GM12878 (cell line): ENCODE measurements at regions not wholly inside any gene's neighbourhood (a gene's known extent, or its start where the extent isn't known, plus 50 kb on each side); places are given as distances from the start of the nearest gene placed in this dataset.

Experiments
- ATAC-seq: fragments of 200-7000 bp; cut with Tn5 transposase; 3 replicates; pipeline ENCODE4 v1.9.1; 2020; ENCODE audit warnings: mild to moderate bottlenecking, moderate library complexity
- BruUV-seq: library from RNA; stranded (reverse); fragments of 400-500 nt; replicated peaks from 2 replicates; lab custom pipeline; 2021; lab: Mats Ljungman, UMichigan
- CTCF ChIA-PET: fragments of 300-600 bp; sonication (Branson Sonifier 250); formaldehyde crosslinking; extraction: SDS; loops from one replicate; lab custom pipeline; 2021; ENCODE audit warnings: inconsistent platforms; lab: Yijun Ruan, JAX
- POLR2A ChIA-PET: fragments of 350-600 bp; formaldehyde crosslinking; extraction: SDS; loops from one replicate; lab custom pipeline; 2021; ENCODE audit warnings: inconsistent platforms; lab: Charles Lee
- RAD21 ChIA-PET: fragments of 300-600 bp; sonication (Branson Sonifier 250); formaldehyde crosslinking; loops from one replicate; lab custom pipeline; 2023; ENCODE audit warnings: antibody characterized with exemption; ENCODE audit not compliant: unreplicated experiment; lab: Charles Lee
- SMC1A ChIA-PET: fragments of 300-600 bp; sonication (Branson Sonifier 250); formaldehyde crosslinking; loops from one replicate; lab custom pipeline; 2023; ENCODE audit not compliant: unreplicated experiment, uncharacterized antibody; lab: Charles Lee
- DNase-seq: peaks from one replicate; pipeline ENCODE4 v3.0.0-alpha.2; 2011; ENCODE audit warnings: low read depth, low spot score
- FAIRE-seq: peaks from 3 replicates; lab custom pipeline; 2011; peaks lifted over from hg19 to GRCh38; lab: Jason Lieb, UNC
- H2AFZ ChIP-seq: 2 replicates; pipeline ENCODE4 v1.6.0; 2011; ENCODE audit warnings: low read depth, low read length, control low read depth; ENCODE audit not compliant: control insufficient read depth
- H3K27ac ChIP-seq: 2 replicates; pipeline ENCODE4 v1.5.1; 2011; ENCODE audit warnings: control low read depth; ENCODE audit not compliant: control insufficient read depth, insufficient read depth
- H3K27me3 ChIP-seq, 2 experiments: replicated peaks in 1 of 2; 2 replicates each; pipeline versions ENCODE4 v1.6.0 to v1.6.1; 2011; ENCODE audit warnings: low read length in 1 of 2; ENCODE audit not compliant: control insufficient read depth in 2 of 2, insufficient read depth in 2 of 2
- H3K36me3 ChIP-seq, 2 experiments: 2 replicates each; pipeline ENCODE4 v1.5.1; 2011; ENCODE audit warnings: low read length in 1 of 2; ENCODE audit not compliant: control insufficient read depth in 2 of 2, insufficient read depth in 2 of 2
- H3K4me1 ChIP-seq: 2 replicates; pipeline ENCODE4 v1.6.1; 2011; ENCODE audit warnings: mild to moderate bottlenecking, low read length, moderate library complexity, mixed read lengths; ENCODE audit not compliant: control insufficient read depth, insufficient read depth
- H3K4me2 ChIP-seq: 2 replicates; pipeline ENCODE4 v1.6.0; 2011; ENCODE audit warnings: control low read depth; ENCODE audit not compliant: control insufficient read depth, insufficient read depth
- H3K4me3 ChIP-seq: fragments of 200-600 bp; sonication (generic); 2 replicates; pipeline ENCODE4 v1.5.1; 2016
- H3K79me2 ChIP-seq: 2 replicates; pipeline ENCODE4 v1.6.0; 2011; ENCODE audit warnings: low read length; ENCODE audit not compliant: control insufficient read depth, insufficient read depth
- H3K9ac ChIP-seq: 2 replicates; pipeline ENCODE4 v1.8.0; 2011; ENCODE audit warnings: low read length, control low read depth, mixed read lengths; ENCODE audit not compliant: control insufficient read depth, insufficient read depth
- H3K9me3 ChIP-seq: replicated peaks from 3 replicates; pipeline ENCODE4 v1.5.1; 2011; ENCODE audit warnings: mild to moderate bottlenecking, low read length; ENCODE audit not compliant: control insufficient read depth, insufficient read depth
- H4K20me1 ChIP-seq: 2 replicates; pipeline ENCODE4 v1.6.0; 2011; ENCODE audit not compliant: control insufficient read depth, insufficient read depth
- CBX3 ChIP-seq: fragments of 200-600 bp; sonication (generic); IDR thresholded peaks from 2 replicates; pipeline ENCODE4 v1.6.1; 2016; ENCODE audit warnings: low read depth, borderline replicate concordance
- ELK1 ChIP-seq: IDR thresholded peaks from 2 replicates; pipeline ENCODE4 v1.6.1; 2012; ENCODE audit warnings: low read depth, low read length, improper control_type of control experiment
- NR2F1 ChIP-seq: fragments of 450-650 bp; conservative IDR thresholded peaks from 2 replicates; pipeline ENCODE4 v1.6.1; 2017; ENCODE audit warnings: mild to moderate bottlenecking
- PML ChIP-seq: IDR thresholded peaks from 2 replicates; pipeline ENCODE4 v1.6.1; 2012; ENCODE audit warnings: low read length, inconsistent platforms
- POU2F2 ChIP-seq: IDR thresholded peaks from 3 replicates; pipeline ENCODE4 v1.6.1; 2011; ENCODE audit warnings: low read depth, mild to moderate bottlenecking, low read length, borderline replicate concordance
- RCOR1 ChIP-seq: conservative IDR thresholded peaks from 2 replicates; pipeline ENCODE4 v1.6.1; 2012; ENCODE audit warnings: low read depth, low read length, improper control_type of control experiment
- RELB ChIP-seq: fragments of 450-650 bp; IDR thresholded peaks from 2 replicates; pipeline ENCODE4 v1.6.1; 2017; ENCODE audit warnings: low read depth, mild to moderate bottlenecking, moderate library complexity
- SMAD5 ChIP-seq: IDR thresholded peaks from 2 replicates; pipeline ENCODE4 v1.6.1; 2016; ENCODE audit warnings: antibody characterized with exemption, low read depth
- SRF ChIP-seq, 2 experiments: IDR thresholded peaks; 2 replicates each; pipeline ENCODE4 v1.6.1; 2011; ENCODE audit warnings: low read depth in 2 of 2, low read length in 2 of 2, mild to moderate bottlenecking in 1 of 2, moderate library complexity in 1 of 2
- STAT3 ChIP-seq: IDR thresholded peaks from 2 replicates; pipeline ENCODE4 v1.6.1; 2011; ENCODE audit warnings: low read depth, low read length, improper control_type of control experiment
- SUZ12 ChIP-seq: fragments of 200-600 bp; sonication (generic); IDR thresholded peaks from one replicate; pipeline ENCODE4 v1.6.1; 2018; ENCODE audit warnings: antibody characterized with exemption, mild to moderate bottlenecking; ENCODE audit not compliant: unreplicated experiment
- ZBTB40 ChIP-seq: fragments of 450-650 bp; IDR thresholded peaks from 2 replicates; pipeline ENCODE4 v1.6.1; 2016; ENCODE audit warnings: mild to moderate bottlenecking, moderate library complexity, borderline replicate concordance
- WGBS: methylation state at CpG from one replicate; pipeline ENCODE4 v1.1.6; 2016; ENCODE audit warnings: low lambda C conversion rate; ENCODE audit not compliant: insufficient replicate concordance, insufficient coverage; ENCODE audit errors: missing lambda C conversion rate; 5-methylcytosine and 5-hydroxymethylcytosine counted together
- in situ Hi-C: fragments of 300-500 bp; cut with MboI; formaldehyde crosslinking; loops from 9 replicates; pipeline ENCODE4 v1.14.3; 2018; ENCODE audit warnings: mixed read lengths
- intact Hi-C: fragments of 100-400 bp; cut with micrococcal nuclease; formaldehyde crosslinking; loops from one replicate; pipeline ENCODE4 v1.14.2; 2022; ENCODE audit not compliant: unreplicated experiment

- ChIA-PET RAD21 (no interaction called here), CTCF (no interaction called here)
- Histone ChIP-seq H3K27ac (no peak overlapping the region), H3K79me2 (no peaks in the 10 kb centered on the region), H2AFZ (no peak overlapping the region)
- no TSS peak for BruUV-seq
- WGBS, result 20% methylated on average over 3 of the region's 3 CpGs
- no peak for ATAC-seq
- FAIRE-seq, result no peak
- intact Hi-C loops, result no loop called here
- TF ChIP-seq RELB (no peak), ELK1 (no peak), SRF (IDR thresholded peaks at IDR 0.05; ENCODE audit: low read depth in 2 of 2, low read length in 2 of 2) (no peak), PML (no peak), SMAD5 (no peak), NR2F1 (no peak), CBX3 (no peak), ZBTB40 (no peak), POU2F2 (no peak), STAT3 (no peak), SUZ12 (no peak), RCOR1 (no peak)
- TF ChIP-seq, all 136 proteins: peak for 0
- DNase-seq, result no peak
- no peaks in the 10 kb centered on the region for H3K9me3 ChIP-seq
- H3K27me3 ChIP-seq, result no peaks in the 10 kb centered on the region
- POLR2A ChIA-PET, result no interaction called here
- no peaks in the 10 kb centered on the region for H4K20me1 ChIP-seq
- H3K4me1 ChIP-seq, result no peaks in the 10 kb centered on the region
- in situ Hi-C loops, result no loop called here
- no peak overlapping the region for H3K4me3 ChIP-seq
- no peak overlapping the region for H3K9ac ChIP-seq
- SMC1A ChIA-PET, result no interaction called here
- H3K4me2 ChIP-seq, result no peak overlapping the region
- no peaks in the 10 kb centered on the region for H3K36me3 ChIP-seq
Measured at GRCh38 chr16:65908568-65908967, 457.9 kb upstream of the CDH5 start.
